PC-3 (cell line): ENCODE measurements at regions not wholly inside any gene's neighbourhood (a gene's known extent, or its start where the extent isn't known, plus 50 kb on each side); places are given as distances from the start of the nearest gene placed in this dataset.

Experiments used
- EZH2phosphoT487 ChIP-seq: fragments of 300-600 bp; sonication (generic); IDR thresholded peaks from 2 replicates; pipeline ENCODE4 v1.6.1; 2018; ENCODE audit warnings: mild to moderate bottlenecking, antibody characterized with exemption, low read length, borderline replicate concordance
- TF ChIP-seq, protein P1 (sequence below): fragments of 300-600 bp; sonication (generic); conservative IDR thresholded peaks from 2 replicates; pipeline ENCODE4 v1.5.1; 2017; ENCODE audit warnings: antibody characterized with exemption, low read depth, mild to moderate bottlenecking, low read length

DNA sequence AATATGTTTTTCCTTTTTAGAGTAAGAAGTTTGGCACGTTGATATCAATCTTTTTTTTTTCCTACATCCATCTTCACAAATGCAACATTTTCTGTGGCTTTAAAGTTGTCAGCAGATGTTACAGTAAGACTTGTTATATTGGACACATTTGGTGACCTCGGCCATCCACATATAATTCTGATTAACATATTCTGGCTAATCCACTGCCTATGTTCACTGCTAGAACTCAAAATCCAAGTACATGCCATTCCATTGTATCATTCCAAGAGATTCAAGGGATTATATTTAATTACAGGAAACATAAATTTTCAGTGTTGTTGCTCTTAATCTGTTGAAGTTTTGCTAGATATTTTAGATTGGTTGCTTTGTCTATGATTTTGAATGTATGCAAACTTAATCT is 367.6 kb downstream of the TENT5A start:
- TF ChIP-seq, protein P1, sequence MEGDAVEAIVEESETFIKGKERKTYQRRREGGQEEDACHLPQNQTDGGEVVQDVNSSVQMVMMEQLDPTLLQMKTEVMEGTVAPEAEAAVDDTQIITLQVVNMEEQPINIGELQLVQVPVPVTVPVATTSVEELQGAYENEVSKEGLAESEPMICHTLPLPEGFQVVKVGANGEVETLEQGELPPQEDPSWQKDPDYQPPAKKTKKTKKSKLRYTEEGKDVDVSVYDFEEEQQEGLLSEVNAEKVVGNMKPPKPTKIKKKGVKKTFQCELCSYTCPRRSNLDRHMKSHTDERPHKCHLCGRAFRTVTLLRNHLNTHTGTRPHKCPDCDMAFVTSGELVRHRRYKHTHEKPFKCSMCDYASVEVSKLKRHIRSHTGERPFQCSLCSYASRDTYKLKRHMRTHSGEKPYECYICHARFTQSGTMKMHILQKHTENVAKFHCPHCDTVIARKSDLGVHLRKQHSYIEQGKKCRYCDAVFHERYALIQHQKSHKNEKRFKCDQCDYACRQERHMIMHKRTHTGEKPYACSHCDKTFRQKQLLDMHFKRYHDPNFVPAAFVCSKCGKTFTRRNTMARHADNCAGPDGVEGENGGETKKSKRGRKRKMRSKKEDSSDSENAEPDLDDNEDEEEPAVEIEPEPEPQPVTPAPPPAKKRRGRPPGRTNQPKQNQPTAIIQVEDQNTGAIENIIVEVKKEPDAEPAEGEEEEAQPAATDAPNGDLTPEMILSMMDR, result no peak
- no peak for TF ChIP-seq EZH2phosphoT487
